HG03045 (cell line): ENCODE measurements at regions not wholly inside any gene's neighbourhood (a gene's known extent, or its start where the extent isn't known, plus 50 kb on each side); places are given as distances from the start of the nearest gene placed in this dataset.

Experiments
- ATAC-seq: cut with Tn5 transposase; IDR thresholded peaks from one replicate; pipeline ENCODE4 v1.9.1; 2021; ENCODE audit warnings: mild to moderate bottlenecking, moderate library complexity; ENCODE audit not compliant: unreplicated experiment

GRCh38 chr12:76226397-76226796, 121.8 kb downstream of the BBS10 start:
- no peak for ATAC-seq

DNA sequence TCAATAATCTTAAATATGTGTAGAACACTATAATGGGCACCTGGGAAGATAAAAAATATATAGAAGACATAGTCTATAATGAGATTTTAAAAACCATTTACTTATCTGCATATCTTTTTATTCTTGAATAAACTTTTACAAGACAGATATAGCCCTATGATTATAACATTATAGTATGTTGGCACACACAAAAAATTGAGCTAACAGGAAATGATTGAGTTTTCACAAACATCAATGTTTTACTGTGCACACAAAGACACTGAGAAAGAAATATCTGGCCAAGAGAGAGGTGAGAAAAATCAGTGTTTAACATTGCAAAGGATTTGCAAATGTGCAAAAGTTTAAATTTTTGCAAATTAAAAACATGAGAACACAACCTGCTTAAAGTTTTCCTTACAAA, 124.3 kb downstream of the BBS10 start:
- ATAC-seq: no peak

GRCh38 chr12:76220980-76221379, 127.2 kb downstream of the BBS10 start:
- no peak for ATAC-seq

GRCh38 chr12:76219806-76220205, 128.4 kb downstream of the BBS10 start:
- no peak for ATAC-seq

GRCh38 chr12:76216585-76217472, 131.4 kb downstream of the BBS10 start:
- ATAC-seq: no peak

DNA sequence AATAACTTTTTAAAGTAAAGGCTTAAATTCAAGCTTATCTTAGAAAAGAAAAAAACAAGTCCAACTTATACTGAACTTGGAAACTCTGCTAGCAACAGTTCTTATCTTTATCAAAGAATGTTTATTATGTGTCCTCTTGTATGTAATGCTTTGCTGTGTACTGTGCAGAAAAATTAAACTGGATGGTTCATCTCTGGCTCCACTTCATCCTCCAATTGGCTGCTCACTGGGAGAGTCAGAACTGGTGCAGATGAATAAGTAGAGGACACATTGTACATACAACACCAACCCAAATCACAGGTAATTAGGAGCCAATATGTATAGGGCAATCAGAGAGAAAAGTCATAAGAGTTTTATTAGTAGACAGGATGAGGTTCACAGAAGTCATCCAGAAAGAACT, 123.6 kb upstream of the NAP1L1 start:
- no peak for ATAC-seq

DNA sequence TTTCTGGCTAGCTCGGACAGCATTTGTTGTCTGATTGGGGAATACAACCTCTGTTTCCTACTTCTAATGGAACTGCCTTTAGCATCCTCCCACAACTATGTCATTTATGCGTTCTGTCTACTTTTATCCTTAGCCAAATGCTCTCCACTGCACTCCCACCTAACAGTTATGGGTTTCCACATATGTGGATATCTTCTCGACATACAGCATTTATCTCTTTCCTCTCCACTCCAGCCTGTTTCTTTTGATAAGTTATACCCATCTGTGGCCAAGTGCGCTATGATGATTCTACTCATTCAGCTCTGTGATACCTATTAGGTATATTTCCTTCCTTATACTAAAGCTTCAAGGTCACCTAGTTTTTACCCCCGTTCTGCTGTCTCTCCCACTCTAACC, 122.2 kb upstream of the NAP1L1 start:
- no peak for ATAC-seq

- no peak for ATAC-seq
Measured at GRCh38 chr12:76206039-76206676, 121.7 kb upstream of the NAP1L1 start.

GRCh38 chr12:76202621-76203020, 118.1 kb upstream of the NAP1L1 start:
- ATAC-seq: no peak

DNA sequence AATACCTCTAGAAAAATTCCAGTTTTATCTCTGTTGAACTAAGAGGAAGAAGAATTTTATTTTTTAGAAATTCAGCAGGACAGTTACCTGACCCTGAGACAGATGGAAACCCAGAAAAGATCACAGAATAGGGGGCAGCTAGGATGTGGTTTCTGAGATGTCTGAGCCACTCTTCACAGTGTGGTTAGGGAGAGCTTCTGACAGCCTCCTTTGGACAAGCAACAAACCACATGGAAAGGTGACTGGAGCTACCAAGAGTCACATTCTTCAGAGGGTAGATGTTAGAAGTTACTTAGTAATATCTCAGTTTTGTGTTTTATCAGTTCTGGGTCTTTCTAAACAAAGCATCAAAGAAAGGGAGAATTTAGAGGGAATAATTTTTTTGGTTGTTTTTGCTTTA, 117.3 kb upstream of the NAP1L1 start:
- no peak for ATAC-seq

- ATAC-seq: no peak
Measured at GRCh38 chr12:76201316-76201715, 116.8 kb upstream of the NAP1L1 start.

- ATAC-seq: no peak
Measured at GRCh38 chr12:76199808-76200207, 115.3 kb upstream of the NAP1L1 start.

DNA sequence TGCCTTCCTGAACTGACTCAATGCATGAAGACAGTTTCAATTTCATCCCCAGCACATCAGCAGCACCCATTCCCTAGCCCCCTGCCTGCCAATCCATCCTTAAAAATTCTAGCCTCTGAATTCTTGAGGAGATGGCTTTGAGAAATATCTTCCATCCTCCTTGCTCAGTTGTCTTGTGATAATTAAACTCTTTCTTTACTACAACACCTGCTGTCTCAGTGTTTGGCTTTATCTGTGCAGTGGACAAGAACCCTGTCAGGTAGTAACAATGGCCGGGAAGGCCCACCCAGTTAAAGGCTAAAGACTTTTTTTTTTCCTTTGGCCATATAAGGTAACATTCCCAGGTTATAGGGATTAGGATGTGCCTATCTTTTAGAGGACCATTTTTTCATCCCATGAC, 114.4 kb upstream of the NAP1L1 start:
- ATAC-seq: no peak

- no peak for ATAC-seq
Measured at GRCh38 chr12:76197283-76197682, 112.8 kb upstream of the NAP1L1 start.

DNA sequence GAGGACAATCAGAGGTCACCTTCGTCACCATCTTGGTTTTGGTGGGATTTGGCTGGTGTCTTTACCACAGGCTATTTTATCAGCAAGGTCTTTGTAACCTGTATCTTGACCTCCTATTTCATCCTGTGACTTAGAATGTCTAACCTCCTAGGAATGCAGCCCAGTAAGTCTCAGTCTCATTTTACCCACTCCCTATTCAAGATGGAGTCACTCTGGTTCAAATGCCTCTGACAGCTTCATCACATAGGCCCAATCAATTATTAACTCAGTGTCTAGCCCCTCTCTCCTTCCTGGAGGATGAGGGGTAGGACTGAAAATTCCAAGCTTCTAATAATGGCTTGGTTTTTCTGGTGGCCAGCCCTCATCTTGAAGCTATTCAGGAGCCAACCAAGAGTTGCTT, 111.4 kb upstream of the NAP1L1 start:
- ATAC-seq: no peak

GRCh38 chr12:76194724-76195123, 110.2 kb upstream of the NAP1L1 start:
- no peak for ATAC-seq

DNA sequence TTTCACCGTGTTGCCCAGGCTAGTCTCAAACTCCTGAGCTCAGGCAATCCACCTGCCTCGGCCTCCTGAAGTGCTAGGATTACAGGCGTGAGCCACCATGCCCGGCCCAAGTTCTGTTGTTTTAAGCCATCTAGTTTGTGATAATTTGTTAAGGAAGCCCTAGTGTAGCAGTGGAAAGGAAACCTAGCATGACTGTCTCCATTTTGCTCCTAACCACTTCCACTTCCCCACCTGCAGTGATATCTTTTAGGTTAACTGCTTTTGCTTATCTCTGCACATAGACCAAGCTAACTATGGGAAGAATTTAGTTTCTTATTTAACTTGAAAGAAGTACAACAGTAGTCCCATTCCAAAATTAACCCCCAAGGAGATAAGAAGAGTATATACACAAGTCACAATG, 109.5 kb upstream of the NAP1L1 start:
- no peak for ATAC-seq

- no peak for ATAC-seq
Measured at GRCh38 chr12:76192416-76192815, 107.9 kb upstream of the NAP1L1 start.

DNA sequence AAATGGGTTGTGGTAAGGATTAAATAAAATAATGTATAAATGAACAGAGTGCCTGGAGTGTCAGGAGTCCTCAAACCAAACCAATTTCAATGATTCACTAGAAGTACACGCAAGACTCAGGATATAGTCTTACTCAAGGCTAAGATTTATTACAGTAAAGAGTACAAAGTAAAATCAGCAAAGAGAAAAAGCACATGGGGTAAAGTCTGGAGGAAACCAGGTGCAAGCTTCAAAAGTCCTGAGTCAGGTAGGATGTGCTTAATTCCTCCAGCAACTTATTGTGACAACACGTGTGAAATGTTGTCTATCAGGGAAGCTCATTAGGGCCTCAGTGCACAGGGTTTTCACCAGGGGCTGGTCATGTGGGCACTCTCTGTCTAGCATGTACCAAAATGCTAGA, 105.8 kb upstream of the NAP1L1 start:
- no peak for ATAC-seq

- no peak for ATAC-seq
Measured at GRCh38 chr12:76189851-76190250, 105.4 kb upstream of the NAP1L1 start.

GRCh38 chr12:76187177-76187576, 102.7 kb upstream of the NAP1L1 start:
- ATAC-seq: no peak

- no peak for ATAC-seq
Measured at GRCh38 chr12:76186131-76186906, 101.8 kb upstream of the NAP1L1 start.
